Ishikawa (cell line): ENCODE measurements at regions not wholly inside any gene's neighbourhood (a gene's known extent, or its start where the extent isn't known, plus 50 kb on each side); places are given as distances from the start of the nearest gene placed in this dataset.

ENCODE experiments used
- CEBPB ChIP-seq: IDR thresholded peaks from 2 replicates; pipeline ENCODE4 v1.6.1; 2012
- CREB1 ChIP-seq: IDR thresholded peaks from 2 replicates; pipeline ENCODE4 v1.6.1; 2012; ENCODE audit warnings: low read depth
- EGR1 ChIP-seq: IDR thresholded peaks from 2 replicates; pipeline ENCODE4 v1.6.1; 2012
- EP300 ChIP-seq: IDR thresholded peaks from 2 replicates; pipeline ENCODE4 v1.6.1; 2012; ENCODE audit warnings: borderline replicate concordance
- FOXM1 ChIP-seq: IDR thresholded peaks from 2 replicates; pipeline ENCODE4 v1.6.1; 2012; ENCODE audit warnings: low read depth, borderline replicate concordance
- MAX ChIP-seq: IDR thresholded peaks from 2 replicates; pipeline ENCODE4 v1.6.1; 2012
- RAD21 ChIP-seq: IDR thresholded peaks from 2 replicates; pipeline ENCODE4 v1.6.1; 2012; ENCODE audit warnings: low read depth
- REST ChIP-seq: IDR thresholded peaks from 2 replicates; pipeline ENCODE4 v1.6.1; 2012; ENCODE audit warnings: low read depth, mild to moderate bottlenecking
- TAF1 ChIP-seq: IDR thresholded peaks from 2 replicates; pipeline ENCODE4 v1.6.1; 2012; ENCODE audit warnings: low read depth, mild to moderate bottlenecking
- TCF12 ChIP-seq: IDR thresholded peaks from 2 replicates; pipeline ENCODE4 v1.6.1; 2012; ENCODE audit warnings: low read depth
- TEAD4 ChIP-seq: IDR thresholded peaks from 2 replicates; pipeline ENCODE4 v1.6.1; 2012
- USF1 ChIP-seq: IDR thresholded peaks from 2 replicates; pipeline ENCODE4 v1.6.1; 2012
- YY1 ChIP-seq: IDR thresholded peaks from 2 replicates; pipeline ENCODE4 v1.6.1; 2012; ENCODE audit warnings: low read depth
- ZBTB7A ChIP-seq: IDR thresholded peaks from 2 replicates; pipeline ENCODE4 v1.6.1; 2012; ENCODE audit warnings: low read depth

GRCh38 chr22:27331526-27332281 is 469.9 kb downstream of the MN1 start:
- TF ChIP-seq TCF12, result no peak
- no peak for TF ChIP-seq ZBTB7A
- no peak for TF ChIP-seq REST
- TF ChIP-seq EGR1, result no peak
- no peak for TF ChIP-seq USF1
- TF ChIP-seq TEAD4, result no peak
- TF ChIP-seq YY1, result no peak
- no peak for TF ChIP-seq CEBPB
- TF ChIP-seq CREB1, result no peak

- no peak for TF ChIP-seq USF1
Observed at GRCh38 chr22:27335102-27335660, 466.4 kb downstream of the MN1 start.

- TF ChIP-seq FOXM1 (no peak), EGR1 (no peak), REST (no peak), MAX (no peak), TAF1 (no peak), TEAD4 (no peak), CREB1 (no peak)
Observed at GRCh38 chr22:27336151-27337090, 465.1 kb downstream of the MN1 start.

GRCh38 chr22:27337676-27338075 is 463.9 kb downstream of the MN1 start:
- no peak for TF ChIP-seq TAF1
- no peak for TF ChIP-seq REST
- TF ChIP-seq CEBPB, result no peak
- no peak for TF ChIP-seq MAX
- no peak for TF ChIP-seq FOXM1
- no peak for TF ChIP-seq EP300
- no peak for TF ChIP-seq TCF12
- no peak for TF ChIP-seq CREB1
- TF ChIP-seq TEAD4, result no peak
- TF ChIP-seq RAD21, result no peak
- no peak for TF ChIP-seq YY1
